ENCODE measurements at regions not wholly inside any gene's neighbourhood (a gene's known extent, or its start where the extent isn't known, plus 50 kb on each side); places are given as distances from the start of the nearest gene placed in this dataset.

GRCh38 chr7:95690367-95690947 is 81.9 kb upstream of the DYNC1I1 start:
- no peak for TF ChIP-seq GATA2 (IDR thresholded peaks at IDR 0.05; ENCODE audit: low read depth, low read length)
- TF ChIP-seq GATA3 (IDR thresholded peaks at IDR 0.05; ENCODE audit: low read depth, low read length): no peak
